H9 (cell line): ENCODE measurements at regions not wholly inside any gene's neighbourhood (a gene's known extent, or its start where the extent isn't known, plus 50 kb on each side); places are given as distances from the start of the nearest gene placed in this dataset.

Experiments
- DNase-seq: peaks from one replicate; pipeline ENCODE4 v3.0.0-alpha.2; 2017
- H2AFZ ChIP-seq: one replicate; pipeline ENCODE4 v1.6.1; 2013; ENCODE audit warnings: mild to moderate bottlenecking, low read length, control low read depth, moderate library complexity
- H2AK5ac ChIP-seq: 2 replicates; pipeline ENCODE4 v1.6.1; 2013; ENCODE audit warnings: low read length, control low read depth, mixed read lengths; ENCODE audit not compliant: insufficient read length
- H2BK120ac ChIP-seq: one replicate; pipeline ENCODE4 v1.6.1; 2013; ENCODE audit warnings: low read depth, mild to moderate bottlenecking, low read length, control low read depth, inconsistent platforms; ENCODE audit not compliant: poor library complexity, severe bottlenecking
- H2BK12ac ChIP-seq: 2 replicates; pipeline ENCODE4 v1.6.1; 2013; ENCODE audit warnings: low read length, control low read depth, mixed read lengths, low read depth; ENCODE audit not compliant: insufficient read length
- H2BK15ac ChIP-seq: 2 replicates; pipeline ENCODE4 v1.6.1; 2013; ENCODE audit warnings: low read depth, low read length, control low read depth
- H2BK20ac ChIP-seq: one replicate; pipeline ENCODE4 v1.6.1; 2013; ENCODE audit warnings: low read depth, mild to moderate bottlenecking, low read length, control low read depth, inconsistent platforms; ENCODE audit not compliant: poor library complexity, severe bottlenecking
- H2BK5ac ChIP-seq: 2 replicates; pipeline ENCODE4 v1.6.1; 2013; ENCODE audit warnings: low read length, control low read depth, mixed read lengths; ENCODE audit not compliant: insufficient read length
- H3K14ac ChIP-seq: 2 replicates; pipeline ENCODE4 v1.6.1; 2013; ENCODE audit warnings: low read length, control low read depth; ENCODE audit not compliant: insufficient read depth
- H3K18ac ChIP-seq: 2 replicates; pipeline ENCODE4 v1.6.1; 2013; ENCODE audit warnings: low read depth, mild to moderate bottlenecking, mixed read lengths, low read length, control low read depth; ENCODE audit not compliant: insufficient read length
- H3K23ac ChIP-seq: 2 replicates; pipeline ENCODE4 v1.6.1; 2013; ENCODE audit warnings: low read length, control low read depth, mixed read lengths, low read depth; ENCODE audit not compliant: insufficient read length
- H3K23me2 ChIP-seq: 2 replicates; pipeline ENCODE4 v1.6.1; 2013; ENCODE audit warnings: low read depth, mild to moderate bottlenecking, mixed read lengths, low read length, control low read depth; ENCODE audit not compliant: insufficient read length, poor library complexity, severe bottlenecking
- H3K27ac ChIP-seq: 2 replicates; pipeline ENCODE4 v1.5.1; 2013; ENCODE audit warnings: low read length, control low read depth, mixed read lengths, low read depth; ENCODE audit not compliant: insufficient read length
- H3K27me3 ChIP-seq: 2 replicates; pipeline ENCODE4 v1.6.1; 2013; ENCODE audit warnings: low read length, control low read depth, inconsistent platforms; ENCODE audit not compliant: insufficient read depth
- H3K4ac ChIP-seq: 2 replicates; pipeline ENCODE4 v1.6.1; 2013; ENCODE audit warnings: low read depth, mild to moderate bottlenecking, control low read depth, inconsistent platforms, low read length, moderate library complexity
- H3K4me1 ChIP-seq: 2 replicates; pipeline ENCODE4 v1.6.1; 2013; ENCODE audit warnings: low read length, control low read depth, inconsistent platforms; ENCODE audit not compliant: insufficient read depth
- H3K4me2 ChIP-seq: 2 replicates; pipeline ENCODE4 v1.6.1; 2013; ENCODE audit warnings: low read length, control low read depth, mixed read lengths; ENCODE audit not compliant: insufficient read length, insufficient read depth
- H3K56ac ChIP-seq: 2 replicates; pipeline ENCODE4 v1.6.1; 2013; ENCODE audit warnings: low read depth, mild to moderate bottlenecking, mixed read lengths, low read length, control low read depth; ENCODE audit not compliant: insufficient read length
- H3K79me1 ChIP-seq: 2 replicates; pipeline ENCODE4 v1.6.1; 2013; ENCODE audit warnings: low read depth, mild to moderate bottlenecking, moderate library complexity, low read length, control low read depth, inconsistent platforms; ENCODE audit not compliant: insufficient read depth, poor library complexity, severe bottlenecking
- H3K79me2 ChIP-seq: 2 replicates; pipeline ENCODE4 v1.6.1; 2013; ENCODE audit warnings: low read length, control low read depth, inconsistent platforms; ENCODE audit not compliant: insufficient read depth
- H3K9ac ChIP-seq: 2 replicates; pipeline ENCODE4 v1.6.1; 2013; ENCODE audit warnings: low read length, control low read depth, mixed read lengths; ENCODE audit not compliant: insufficient read length; ENCODE audit errors: extremely low read depth
- H3K9me3 ChIP-seq: one replicate; pipeline ENCODE4 v1.6.1; 2013; ENCODE audit warnings: low read depth, low read length, inconsistent platforms; ENCODE audit not compliant: control insufficient read depth
- H3T11ph ChIP-seq: one replicate; pipeline ENCODE4 v1.6.1; 2013; ENCODE audit warnings: mild to moderate bottlenecking, low read length, control low read depth, inconsistent platforms
- H4K20me1 ChIP-seq: one replicate; pipeline ENCODE4 v1.6.1; 2013; ENCODE audit not compliant: control insufficient read depth, insufficient read length, insufficient read depth
- H4K5ac ChIP-seq: 2 replicates; pipeline ENCODE4 v1.6.1; 2013; ENCODE audit warnings: low read depth, mild to moderate bottlenecking, mixed read lengths, low read length, control low read depth; ENCODE audit not compliant: insufficient read length
- H4K8ac ChIP-seq: replicated peaks from 2 replicates; pipeline ENCODE4 v1.6.1; 2013; ENCODE audit warnings: low read length, control low read depth, mixed read lengths, low read depth; ENCODE audit not compliant: insufficient read length
- H4K91ac ChIP-seq: 2 replicates; pipeline ENCODE4 v1.6.1; 2013; ENCODE audit warnings: low read depth, mild to moderate bottlenecking, moderate library complexity, mixed read lengths, low read length, control low read depth; ENCODE audit not compliant: insufficient read length
- H3K27ac Mint-ChIP-seq, 3 experiments: 2 replicates in 2 of 3; 3 replicates in 1 of 3; pipeline ENCODE4 v1.8.0; 2020 to 2021; ENCODE audit warnings: mixed read lengths in 3 of 3, mild to moderate bottlenecking in 1 of 3, moderate library complexity in 1 of 3
- H3K27me3 Mint-ChIP-seq: 2 replicates; pipeline ENCODE4 v1.8.0; 2021; ENCODE audit warnings: low read depth, mild to moderate bottlenecking, moderate library complexity, mixed read lengths
- H3K36me3 Mint-ChIP-seq, 3 experiments: 2 replicates in 2 of 3; 3 replicates in 1 of 3; pipeline ENCODE4 v1.8.0; 2020 to 2021; ENCODE audit warnings: low read depth in 3 of 3, mixed read lengths in 3 of 3; ENCODE audit not compliant: insufficient read depth in 1 of 3
- H3K4me1 Mint-ChIP-seq, 2 experiments: 2 replicates each; pipeline ENCODE4 v1.8.0; 2020; ENCODE audit warnings: mixed read lengths in 2 of 2
- H3K4me3 Mint-ChIP-seq, 2 experiments: 2 replicates in 1 of 2; 3 replicates in 1 of 2; pipeline ENCODE4 v1.8.0; 2020 to 2021; ENCODE audit warnings: mild to moderate bottlenecking in 2 of 2, mixed read lengths in 2 of 2, moderate library complexity in 1 of 2
- H3K9me3 Mint-ChIP-seq, 2 experiments: 2 replicates in 1 of 2; 3 replicates in 1 of 2; pipeline ENCODE4 v1.8.0; 2020; ENCODE audit warnings: mild to moderate bottlenecking in 2 of 2, mixed read lengths in 2 of 2, moderate library complexity in 1 of 2
- CTCF ChIP-seq: fragments of 200-600 bp; sonication (generic); conservative IDR thresholded peaks from 3 replicates; pipeline ENCODE4 v1.8.0; 2021; ENCODE audit warnings: antibody characterized with exemption, mild to moderate bottlenecking
- WGBS: extraction: QIAGEN DNeasy Blood & Tissue Kit; methylation state at CpG from one replicate; pipeline ENCODE4 v1.1.7; 2013; ENCODE audit warnings: missing lambda C conversion rate, low lambda C conversion rate, mixed read lengths; ENCODE audit not compliant: insufficient read length; ENCODE audit errors: extremely low coverage; 5-methylcytosine and 5-hydroxymethylcytosine counted together

GRCh38 chr5:17018871-17019270, 82.8 kb upstream of the MYO10 start:
- H3K18ac ChIP-seq: no peak overlapping the region
- no peaks in the 10 kb centered on the region for H3K4me1 ChIP-seq
- H3K56ac ChIP-seq: no peak overlapping the region

More at GRCh38 chr5:17018871-17019270, 82.8 kb upstream of the MYO10 start:
- Histone ChIP-seq H4K20me1 (no peaks in the 10 kb centered on the region), H3T11ph (no peak overlapping the region), H3K27me3 (no peaks in the 10 kb centered on the region), H2AK5ac (no peak overlapping the region), H3K9ac (no peak overlapping the region), H3K4ac (no peak overlapping the region), H3K79me2 (no peaks in the 10 kb centered on the region), H3K23ac (no peak overlapping the region), H3K23me2 (no peaks in the 10 kb centered on the region), H3K9me3 (no peaks in the 10 kb centered on the region), H4K8ac (no peak overlapping the region), H3K27ac (no peak overlapping the region), H3K14ac (no peak overlapping the region), H2BK5ac (no peak overlapping the region), H4K91ac (no peak overlapping the region), H2AFZ (no peak overlapping the region), H2BK12ac (no peak overlapping the region), H4K5ac (no peak overlapping the region), H2BK20ac (no peak overlapping the region), H2BK120ac (no peak overlapping the region), H3K4me2 (no peak overlapping the region), H3K79me1 (no peaks in the 10 kb centered on the region), H2BK15ac (no peak overlapping the region)
- H3K4me1 Mint-ChIP-seq: peaks cover 0 to 2% of the 10 kb centered on the region in 2 experiments; a peak in 1 of 4 replicates
- DNase-seq: no peak
- H3K9me3 Mint-ChIP-seq: no peaks in the 10 kb centered on the region
- no peaks in the 10 kb centered on the region for H3K27me3 Mint-ChIP-seq
- no peak for TF ChIP-seq CTCF
- no CpG with 5 or more reads among the region's 1 CpG for WGBS
- no peak overlapping the region for H3K4me3 Mint-ChIP-seq
- no peaks in the 10 kb centered on the region for H3K36me3 Mint-ChIP-seq
- H3K27ac Mint-ChIP-seq: no peak overlapping the region
